ENCODE measurements at regions not wholly inside any gene's neighbourhood (a gene's known extent, or its start where the extent isn't known, plus 50 kb on each side); places are given as distances from the start of the nearest gene placed in this dataset.

- H3K9me3 ChIP-seq = no peaks in the 10 kb centered on the region
- TF ChIP-seq EP300 (IDR thresholded peaks at IDR 0.05) (no peak), CTCF (IDR thresholded peaks at IDR 0.05) (no peak), POLR2A (IDR thresholded peaks at IDR 0.05) (no peak), POLR2AphosphoS5 (IDR thresholded peaks at IDR 0.05) (no peak)
- H3K27me3 ChIP-seq = no peaks in the 10 kb centered on the region
- WGBS, 2 donors (ENCODE audit: low coverage in 1 of 2) = 20 to 25% methylated on average over 5 of the region's 5 CpGs
- no peaks in the 10 kb centered on the region for H3K4me1 ChIP-seq
- no peak overlapping the region for H3K27ac ChIP-seq
- no peak for ATAC-seq
- H3K36me3 ChIP-seq = no peaks in the 10 kb centered on the region
- no peak overlapping the region for H3K4me3 ChIP-seq
Observed at GRCh38 chr10:25808372-25808771, 125.7 kb upstream of the MYO3A start.

- TF ChIP-seq POLR2AphosphoS5 (IDR thresholded peaks at IDR 0.05) (no peak), EP300 (IDR thresholded peaks at IDR 0.05) (no peak), POLR2A (IDR thresholded peaks at IDR 0.05) (no peak), CTCF (IDR thresholded peaks at IDR 0.05) (no peak)
- no peak for ATAC-seq
- 45 to 57% methylated on average over 3 to 5 of the region's 5 CpGs for WGBS, 2 donors (ENCODE audit: low coverage in 1 of 2)
- Histone ChIP-seq H3K36me3 (no peaks in the 10 kb centered on the region), H3K27ac (no peak overlapping the region), H3K4me1 (no peaks in the 10 kb centered on the region), H3K4me3 (no peak overlapping the region), H3K9me3 (no peaks in the 10 kb centered on the region), H3K27me3 (no peaks in the 10 kb centered on the region)
Observed at GRCh38 chr10:25811052-25811685, 122.9 kb upstream of the MYO3A start.

DNA sequence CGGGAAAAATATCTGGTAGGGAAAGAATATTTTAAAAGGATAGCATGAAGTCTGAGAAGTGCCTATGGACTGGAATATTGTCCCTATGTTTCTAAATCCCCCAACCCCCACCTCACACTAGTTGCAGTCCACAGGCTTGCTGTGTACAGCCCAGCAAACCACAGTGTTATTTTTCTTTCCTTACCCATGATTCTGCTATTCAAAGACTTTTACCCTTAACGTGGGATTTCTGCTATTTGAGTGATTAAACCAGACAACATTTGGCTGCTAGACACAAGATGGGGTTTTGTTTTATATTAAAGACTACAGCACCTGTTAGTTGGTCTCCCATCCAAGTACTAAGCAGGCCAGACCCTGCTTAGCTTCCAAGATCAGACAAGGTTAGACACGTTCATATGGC lies 120.5 kb upstream of the MYO3A start:
- Histone ChIP-seq H3K4me3 (no peak overlapping the region), H3K27me3 (peaks cover 6% of the 10 kb centered on the region), H3K4me1 (no peaks in the 10 kb centered on the region), H3K27ac (no peak overlapping the region), H3K9me3 (no peaks in the 10 kb centered on the region), H3K36me3 (no peaks in the 10 kb centered on the region)
- 44 to 57% methylated on average over 3 of the region's 3 CpGs for WGBS, 2 donors (ENCODE audit: low coverage in 1 of 2)
- no peak for ATAC-seq
- TF ChIP-seq POLR2A (IDR thresholded peaks at IDR 0.05) (no peak), CTCF (IDR thresholded peaks at IDR 0.05) (no peak), EP300 (IDR thresholded peaks at IDR 0.05) (no peak), POLR2AphosphoS5 (IDR thresholded peaks at IDR 0.05) (no peak)

DNA sequence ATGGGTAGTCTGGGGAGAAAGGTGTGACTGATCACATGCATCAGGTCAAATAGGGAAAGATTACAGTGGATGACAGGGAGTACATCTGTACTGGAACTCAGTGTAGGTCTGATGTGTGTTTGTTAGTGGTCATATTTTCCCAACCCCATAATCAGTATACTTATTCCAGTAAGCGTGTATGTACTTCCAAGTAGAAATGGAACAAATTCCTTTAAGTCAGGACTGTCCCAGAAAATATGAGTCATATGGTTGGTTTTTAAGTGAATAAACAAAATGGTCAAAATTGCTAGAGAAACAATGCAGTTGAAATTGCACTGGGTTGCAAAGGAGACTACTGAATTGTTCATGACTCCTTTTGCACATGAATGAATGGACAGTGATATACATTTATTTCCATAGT lies 118.8 kb upstream of the MYO3A start:
- H3K27me3 ChIP-seq = peaks cover 6% of the 10 kb centered on the region
- no peak overlapping the region for H3K4me3 ChIP-seq
- 32 to 88% methylated on average over 1 of the region's 1 CpG for WGBS, 2 donors (ENCODE audit: low coverage in 1 of 2)
- H3K36me3 ChIP-seq = no peaks in the 10 kb centered on the region
- TF ChIP-seq POLR2A (IDR thresholded peaks at IDR 0.05) (no peak), EP300 (IDR thresholded peaks at IDR 0.05) (no peak), POLR2AphosphoS5 (IDR thresholded peaks at IDR 0.05) (no peak), CTCF (IDR thresholded peaks at IDR 0.05) (no peak)
- no peak overlapping the region for H3K27ac ChIP-seq
- H3K9me3 ChIP-seq = no peaks in the 10 kb centered on the region
- ATAC-seq = no peak
- H3K4me1 ChIP-seq = no peaks in the 10 kb centered on the region

DNA sequence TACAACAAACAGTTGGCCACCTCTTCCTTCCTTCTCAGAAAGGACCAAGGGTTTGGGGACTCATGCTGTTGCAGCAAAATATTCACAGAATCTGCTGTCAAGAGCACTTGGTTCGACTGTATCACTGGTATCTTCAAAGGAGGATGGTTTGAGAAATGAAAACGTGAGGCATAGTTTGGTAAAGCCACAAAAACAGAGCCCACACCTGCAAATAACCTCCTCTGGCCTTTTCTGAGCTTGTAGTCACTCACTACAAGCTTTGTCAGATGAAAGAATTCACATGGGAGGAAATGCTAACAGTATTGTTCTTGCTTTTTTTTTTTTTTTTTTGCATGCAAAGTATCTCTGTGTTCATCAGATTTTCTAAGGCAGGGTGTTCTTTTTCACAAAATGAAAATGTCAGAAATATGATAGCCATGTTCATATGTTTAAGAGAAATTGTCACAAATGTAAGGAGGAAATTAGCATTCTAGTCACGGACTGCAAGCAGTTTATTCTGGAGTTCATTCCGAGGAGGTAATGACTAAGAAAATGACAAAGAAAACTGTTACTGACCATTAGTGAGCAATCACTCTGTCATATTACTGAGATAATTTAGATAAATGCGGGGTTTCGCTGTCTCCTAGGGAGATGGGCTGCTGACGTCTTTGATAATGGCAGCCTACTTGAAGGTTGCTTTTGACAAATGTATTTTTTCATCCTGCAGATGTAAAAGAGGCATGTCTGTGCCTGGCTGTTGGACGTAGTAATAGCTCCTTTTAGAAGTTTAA lies 117.8 kb upstream of the MYO3A start:
- TF ChIP-seq EP300 (IDR thresholded peaks at IDR 0.05) (no peak), POLR2A (IDR thresholded peaks at IDR 0.05) (no peak), CTCF (IDR thresholded peaks at IDR 0.05) (no peak), POLR2AphosphoS5 (IDR thresholded peaks at IDR 0.05) (no peak)
- Histone ChIP-seq H3K27me3 (peaks cover 6% of the 10 kb centered on the region), H3K4me3 (no peak overlapping the region), H3K36me3 (no peaks in the 10 kb centered on the region), H3K27ac (no peak overlapping the region), H3K4me1 (no peaks in the 10 kb centered on the region), H3K9me3 (no peaks in the 10 kb centered on the region)
- 14 to 56% methylated on average over 7 to 8 of the region's 8 CpGs for WGBS, 2 donors (ENCODE audit: low coverage in 1 of 2)
- ATAC-seq = no peak
